CD4-positive, alpha-beta T cell (primary cell): ENCODE measurements at regions not wholly inside any gene's neighbourhood (a gene's known extent, or its start where the extent isn't known, plus 50 kb on each side); places are given as distances from the start of the nearest gene placed in this dataset.

ENCODE experiments used
- ATAC-seq: fragments of 200-7000 bp; cut with Tn5 transposase; one replicate; pipeline ENCODE4 v1.10.0; 2022; ENCODE audit warnings: mild to moderate bottlenecking; ENCODE audit not compliant: poor library complexity
- CTCF ChIA-PET: fragments of 350-600 bp; sonication (Branson Sonifier 250); formaldehyde crosslinking; loops from one replicate; lab custom pipeline; 2021; ENCODE audit warnings: antibody characterized with exemption, inconsistent platforms; lab: Charles Lee
- POLR2A ChIA-PET: fragments of 350-600 bp; sonication (Branson Sonifier 250); formaldehyde crosslinking; loops from one replicate; lab custom pipeline; 2021; ENCODE audit warnings: antibody characterized with exemption, inconsistent platforms; lab: Charles Lee
- DNase-seq, 14 experiments: peaks; one replicate each; pipeline ENCODE4 v3.0.0-alpha.2; 2013 to 2020; ENCODE audit warnings: mixed read lengths in 2 of 14
- H3K27ac ChIP-seq, 2 donors: one replicate each; pipeline versions ENCODE4 v1.5.1 to v1.7.0; 2013; ENCODE audit warnings: low read length in 2 of 2, low read depth in 1 of 2, mild to moderate bottlenecking in 1 of 2
- H3K27me3 ChIP-seq, 2 experiments: 1 replicate in 1 of 2; 2 replicates in 1 of 2; pipeline versions ENCODE4 v1.6.1 to v1.7.0; 2013; ENCODE audit warnings: low read length in 2 of 2, control low read depth in 1 of 2, mild to moderate bottlenecking in 1 of 2, moderate library complexity in 1 of 2; ENCODE audit not compliant: insufficient read depth in 2 of 2, control insufficient read depth in 1 of 2
- H3K36me3 ChIP-seq: one replicate; pipeline ENCODE4 v1.6.1; 2013; ENCODE audit warnings: low read length, control low read depth; ENCODE audit not compliant: insufficient read depth
- H3K4me1 ChIP-seq: one replicate; pipeline ENCODE4 v1.6.1; 2013; ENCODE audit warnings: low read length, control low read depth; ENCODE audit not compliant: insufficient read depth
- H3K4me3 ChIP-seq: one replicate; pipeline ENCODE4 v1.5.1; 2013; ENCODE audit warnings: mild to moderate bottlenecking, low read length, moderate library complexity
- H3K9me3 ChIP-seq, 2 experiments: 1 replicate in 1 of 2; 2 replicates in 1 of 2; pipeline versions ENCODE4 v1.6.1 to v1.7.0; 2013; ENCODE audit warnings: low read length in 2 of 2, mild to moderate bottlenecking in 2 of 2, control low read depth in 1 of 2, moderate library complexity in 1 of 2; ENCODE audit not compliant: control insufficient read depth in 1 of 2, insufficient read depth in 1 of 2
- H3K27ac Mint-ChIP-seq: one replicate; pipeline ENCODE4 v1.8.0; 2020; ENCODE audit warnings: mixed read lengths
- H3K27me3 Mint-ChIP-seq: one replicate; pipeline ENCODE4 v1.8.0; 2021; ENCODE audit warnings: mixed read lengths
- H3K36me3 Mint-ChIP-seq: one replicate; pipeline ENCODE4 v1.8.0; 2021; ENCODE audit warnings: low read depth, mixed read lengths
- H3K4me1 Mint-ChIP-seq: one replicate; pipeline ENCODE4 v1.8.0; 2021; ENCODE audit warnings: low read depth, mixed read lengths
- H3K4me3 Mint-ChIP-seq: one replicate; pipeline ENCODE4 v1.8.0; 2020; ENCODE audit warnings: mild to moderate bottlenecking, mixed read lengths
- H3K9me3 Mint-ChIP-seq: one replicate; pipeline ENCODE4 v1.8.0; 2020; ENCODE audit warnings: mixed read lengths
- CTCF ChIP-seq: fragments of 200-600 bp; IDR thresholded peaks from one replicate; pipeline ENCODE4 v1.8.0; 2022; ENCODE audit warnings: antibody characterized with exemption, mild to moderate bottlenecking
- intact Hi-C, 2 experiments: fragments of 100-400 bp; cut with DNase I in 1 of 2; cut with micrococcal nuclease in 1 of 2; formaldehyde crosslinking; loops; one replicate each; pipeline versions ENCODE4 v1.15.1 to v1.9.0; 2023 to 2025; cut with DNase I, micrococcal nuclease

GRCh38 chr2:12554224-12555011 is 162.3 kb upstream of the TRIB2 start:
- ChIA-PET POLR2A (interaction anchor here (0.6 to 1.2 kb wide), 4 partner anchors 10 to 37 kb away, joined by 3 read pairs; no protein-coding TSS in a partner anchor), CTCF (interaction anchor here (1.0 kb wide), 1 partner anchor 377 kb away, joined by 3 read pairs; no protein-coding TSS in a partner anchor)
- Histone ChIP-seq H3K4me3 (no peak overlapping the region), H3K36me3 (no peaks in the 10 kb centered on the region), H3K9me3 (no peaks in the 10 kb centered on the region), H3K27ac (peak overlapping the region in 1 of 2 donors; percentile 42), H3K27me3 (no peaks in the 10 kb centered on the region), H3K4me1 (peaks cover 25% of the 10 kb centered on the region)
- ATAC-seq (no peak), DNase-seq (no peak)
- no peaks in the 10 kb centered on the region for H3K27me3 Mint-ChIP-seq
- TF ChIP-seq CTCF: no peak
- intact Hi-C loops: no loop called here
- H3K4me1 Mint-ChIP-seq: peaks cover 58% of the 10 kb centered on the region
- H3K9me3 Mint-ChIP-seq: peaks cover 3% of the 10 kb centered on the region
- H3K4me3 Mint-ChIP-seq: no peak overlapping the region
- H3K36me3 Mint-ChIP-seq: no peaks in the 10 kb centered on the region
- peak overlapping the region; percentile 78 for H3K27ac Mint-ChIP-seq

GRCh38 chr2:12555012-12555645 is 161.6 kb upstream of the TRIB2 start:
- Histone ChIP-seq H3K27ac (peak overlapping the region in 1 of 2 donors; percentile 42), H3K36me3 (no peaks in the 10 kb centered on the region), H3K27me3 (no peaks in the 10 kb centered on the region), H3K4me3 (no peak overlapping the region), H3K9me3 (no peaks in the 10 kb centered on the region), H3K4me1 (peaks cover 25% of the 10 kb centered on the region)
- Mint-ChIP-seq H3K4me3 (no peak overlapping the region), H3K4me1 (peaks cover 58% of the 10 kb centered on the region), H3K36me3 (no peaks in the 10 kb centered on the region), H3K27me3 (no peaks in the 10 kb centered on the region), H3K9me3 (peaks cover 3% of the 10 kb centered on the region), H3K27ac (peak overlapping the region; percentile 78)
- peak; percentile 62 for ATAC-seq
- POLR2A ChIA-PET: interaction anchor here (1.1 to 1.2 kb wide), 2 partner anchors 9 to 12 kb away, joined by 3 read pairs; no protein-coding TSS in a partner anchor
- intact Hi-C loops: no loop called here
- DNase-seq: peak in 4 of 14 experiments; percentile 8 to 44 (median 24)
- TF ChIP-seq CTCF: no peak
- CTCF ChIA-PET: interaction anchor here (1.0 to 1.1 kb wide), 2 partner anchors 9 to 376 kb away, joined by 3 read pairs; no protein-coding TSS in a partner anchor

GRCh38 chr2:12556762-12557161 is 160.0 kb upstream of the TRIB2 start:
- ChIA-PET CTCF (interaction anchor here (1.3 kb wide), 1 partner anchor 160 kb away, joined by 5 read pairs; the partner anchor contains the start of gene TRIB2), POLR2A (interaction anchor here (0.7 to 1.5 kb wide), 3 partner anchors 12 to 160 kb away, joined by 3 to 5 read pairs (median 3); partner anchors contain the start of gene TRIB2)
- Histone ChIP-seq H3K36me3 (no peaks in the 10 kb centered on the region), H3K27me3 (no peaks in the 10 kb centered on the region), H3K4me1 (peaks cover 25% of the 10 kb centered on the region), H3K4me3 (no peak overlapping the region), H3K9me3 (no peaks in the 10 kb centered on the region), H3K27ac (no peak overlapping the region)
- TF ChIP-seq CTCF: no peak
- H3K4me3 Mint-ChIP-seq: peak overlapping the region; percentile 36
- peak in 7 of 14 experiments; percentile 7 to 54 (median 19) for DNase-seq
- intact Hi-C loops: no loop called here
- H3K4me1 Mint-ChIP-seq: peaks cover 67% of the 10 kb centered on the region
- peaks cover 3% of the 10 kb centered on the region for H3K9me3 Mint-ChIP-seq
- H3K27ac Mint-ChIP-seq: peak overlapping the region; percentile 19
- ATAC-seq: peak; percentile 37
- no peaks in the 10 kb centered on the region for H3K27me3 Mint-ChIP-seq
- H3K36me3 Mint-ChIP-seq: no peaks in the 10 kb centered on the region
